ENCODE measurements at regions not wholly inside any gene's neighbourhood (a gene's known extent, or its start where the extent isn't known, plus 50 kb on each side); places are given as distances from the start of the nearest gene placed in this dataset.

DNA sequence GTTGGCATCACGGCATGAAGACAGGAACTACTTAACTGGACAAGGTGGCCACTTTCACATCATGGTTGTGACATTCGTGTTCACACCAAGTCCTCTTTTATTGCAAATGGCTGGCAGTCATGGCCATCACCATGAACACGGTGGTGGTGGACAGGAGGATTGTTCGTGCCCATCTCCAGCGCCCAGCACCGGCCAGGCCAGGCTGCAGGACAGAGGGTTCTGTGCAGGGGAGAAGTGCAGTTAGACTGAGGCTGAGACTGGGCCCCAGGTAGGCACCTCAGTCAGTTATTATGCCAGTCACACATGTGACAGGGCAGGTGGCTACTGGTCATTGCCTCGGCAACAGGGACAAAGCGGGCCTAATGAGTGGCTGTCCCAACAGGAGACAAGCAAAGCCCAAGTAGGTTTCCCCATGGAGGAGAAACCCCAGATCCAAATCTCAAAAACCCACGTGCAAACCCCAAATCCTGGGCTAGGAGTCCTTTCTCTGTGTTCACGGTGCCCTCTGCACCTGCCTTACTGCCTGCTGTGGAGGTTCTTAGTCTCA is 468.1 kb upstream of the MYT1L start:
- peaks cover 8% of the 10 kb centered on the region for H3K9me3 Mint-ChIP-seq
- H3K27me3 Mint-ChIP-seq (ENCODE audit: low read depth), result peaks cover 7% of the 10 kb centered on the region
- TF ChIP-seq, protein P1, sequence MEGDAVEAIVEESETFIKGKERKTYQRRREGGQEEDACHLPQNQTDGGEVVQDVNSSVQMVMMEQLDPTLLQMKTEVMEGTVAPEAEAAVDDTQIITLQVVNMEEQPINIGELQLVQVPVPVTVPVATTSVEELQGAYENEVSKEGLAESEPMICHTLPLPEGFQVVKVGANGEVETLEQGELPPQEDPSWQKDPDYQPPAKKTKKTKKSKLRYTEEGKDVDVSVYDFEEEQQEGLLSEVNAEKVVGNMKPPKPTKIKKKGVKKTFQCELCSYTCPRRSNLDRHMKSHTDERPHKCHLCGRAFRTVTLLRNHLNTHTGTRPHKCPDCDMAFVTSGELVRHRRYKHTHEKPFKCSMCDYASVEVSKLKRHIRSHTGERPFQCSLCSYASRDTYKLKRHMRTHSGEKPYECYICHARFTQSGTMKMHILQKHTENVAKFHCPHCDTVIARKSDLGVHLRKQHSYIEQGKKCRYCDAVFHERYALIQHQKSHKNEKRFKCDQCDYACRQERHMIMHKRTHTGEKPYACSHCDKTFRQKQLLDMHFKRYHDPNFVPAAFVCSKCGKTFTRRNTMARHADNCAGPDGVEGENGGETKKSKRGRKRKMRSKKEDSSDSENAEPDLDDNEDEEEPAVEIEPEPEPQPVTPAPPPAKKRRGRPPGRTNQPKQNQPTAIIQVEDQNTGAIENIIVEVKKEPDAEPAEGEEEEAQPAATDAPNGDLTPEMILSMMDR (conservative IDR thresholded peaks at IDR 0.05), result no peak
- H3K4me1 Mint-ChIP-seq, result no peaks in the 10 kb centered on the region
- H3K36me3 Mint-ChIP-seq (ENCODE audit: low read depth), result no peaks in the 10 kb centered on the region
- H3K4me3 Mint-ChIP-seq, result no peak overlapping the region
- H3K27ac Mint-ChIP-seq (ENCODE audit: unreplicated experiment), result no peak overlapping the region
- no peak for DNase-seq (ENCODE audit: low read depth, low spot score)

- TF ChIP-seq, protein P1 (conservative IDR thresholded peaks at IDR 0.05), result no peak
- Mint-ChIP-seq H3K4me3 (no peak overlapping the region), H3K36me3 (ENCODE audit: low read depth) (no peaks in the 10 kb centered on the region), H3K27me3 (ENCODE audit: low read depth) (peaks cover 7% of the 10 kb centered on the region), H3K4me1 (no peaks in the 10 kb centered on the region), H3K27ac (ENCODE audit: unreplicated experiment) (no peak overlapping the region), H3K9me3 (peaks cover 8% of the 10 kb centered on the region)
- DNase-seq (ENCODE audit: low read depth, low spot score), result no peak
These were observed 467.3 kb upstream of the MYT1L start for GRCh38 chr2:2798337-2798736.

GRCh38 chr2:2797797-2798196 is 466.7 kb upstream of the MYT1L start:
- TF ChIP-seq, protein P1 (conservative IDR thresholded peaks at IDR 0.05), result no peak
- H3K27ac Mint-ChIP-seq (ENCODE audit: unreplicated experiment), result no peak overlapping the region
- H3K4me3 Mint-ChIP-seq, result no peak overlapping the region
- H3K27me3 Mint-ChIP-seq (ENCODE audit: low read depth), result peaks cover 7% of the 10 kb centered on the region
- H3K9me3 Mint-ChIP-seq, result peaks cover 8% of the 10 kb centered on the region
- no peaks in the 10 kb centered on the region for H3K36me3 Mint-ChIP-seq (ENCODE audit: low read depth)
- no peak for DNase-seq (ENCODE audit: low read depth, low spot score)
- H3K4me1 Mint-ChIP-seq, result no peaks in the 10 kb centered on the region

DNA sequence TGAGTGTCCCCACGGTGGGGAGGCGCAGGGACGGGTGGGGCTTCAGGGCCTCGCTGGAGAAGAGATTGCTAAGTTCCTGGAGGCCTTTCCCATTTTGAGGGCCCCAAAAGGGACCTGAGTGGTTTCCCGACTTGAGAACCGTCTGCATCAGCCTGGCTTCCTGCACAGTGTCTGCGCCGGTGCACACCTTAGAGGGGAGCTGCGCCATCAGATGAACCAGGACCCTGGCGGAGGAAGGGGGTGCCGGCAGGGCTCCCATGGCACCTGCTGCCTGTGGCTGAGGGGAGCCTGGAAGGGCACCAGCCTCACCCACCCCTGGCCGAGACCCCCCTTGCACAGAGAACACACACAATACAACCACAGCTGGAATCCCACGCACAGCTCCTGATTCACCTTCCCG is 465.1 kb upstream of the MYT1L start:
- Mint-ChIP-seq H3K4me1 (no peaks in the 10 kb centered on the region), H3K4me3 (no peak overlapping the region), H3K36me3 (ENCODE audit: low read depth) (no peaks in the 10 kb centered on the region), H3K27me3 (ENCODE audit: low read depth) (peaks cover 7% of the 10 kb centered on the region), H3K9me3 (no peaks in the 10 kb centered on the region), H3K27ac (ENCODE audit: unreplicated experiment) (no peak overlapping the region)
- DNase-seq (ENCODE audit: low read depth, low spot score), result no peak
- TF ChIP-seq, protein P1 (conservative IDR thresholded peaks at IDR 0.05), result no peak

GRCh38 chr2:2795438-2796091 is 464.5 kb upstream of the MYT1L start:
- Mint-ChIP-seq H3K4me1 (no peaks in the 10 kb centered on the region), H3K27me3 (ENCODE audit: low read depth) (peaks cover 7% of the 10 kb centered on the region), H3K9me3 (no peaks in the 10 kb centered on the region), H3K36me3 (ENCODE audit: low read depth) (no peaks in the 10 kb centered on the region), H3K4me3 (no peak overlapping the region), H3K27ac (ENCODE audit: unreplicated experiment) (no peak overlapping the region)
- DNase-seq (ENCODE audit: low read depth, low spot score), result no peak
- TF ChIP-seq, protein P1 (conservative IDR thresholded peaks at IDR 0.05), result no peak
